ENCODE measurements at regions not wholly inside any gene's neighbourhood (a gene's known extent, or its start where the extent isn't known, plus 50 kb on each side); places are given as distances from the start of the nearest gene placed in this dataset.

DNA sequence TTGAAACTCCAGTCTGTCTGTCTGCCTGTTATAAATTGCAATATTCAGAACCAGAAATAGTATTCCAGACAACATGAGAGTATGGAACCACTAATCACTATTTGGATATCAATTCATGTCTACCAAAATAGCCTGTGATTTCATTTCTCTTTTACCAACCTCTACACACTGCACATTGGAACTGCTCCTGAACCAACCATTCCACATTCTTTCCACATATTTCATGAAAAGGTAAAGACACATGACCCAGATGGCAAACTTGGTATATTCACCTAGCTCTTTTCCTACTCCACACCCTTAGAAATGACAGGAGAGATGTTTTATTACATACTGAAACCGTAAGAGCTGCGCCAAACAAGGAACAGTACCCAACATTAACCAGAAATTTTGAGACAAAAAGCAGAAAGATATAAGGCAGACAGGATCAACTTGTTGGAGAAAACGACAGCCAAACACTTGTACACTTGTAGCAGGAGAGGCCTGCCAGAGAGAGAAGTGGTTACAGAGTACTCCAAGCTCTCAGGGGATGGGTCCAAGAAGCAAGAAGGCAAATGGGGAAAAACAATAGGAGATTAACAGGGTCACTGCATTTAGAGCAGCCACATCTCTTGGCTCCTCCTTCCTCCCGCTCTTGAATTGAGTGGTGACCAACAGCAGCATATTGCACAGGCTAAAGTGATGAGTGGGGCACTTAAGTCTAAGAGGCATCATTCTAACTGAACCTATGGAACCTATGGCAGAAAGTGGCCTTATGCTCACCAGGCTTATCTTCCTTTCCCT, 148.7 kb downstream of the SETD4 start:
- TF ChIP-seq TAF1 (IDR thresholded peaks at IDR 0.05; ENCODE audit: low read depth) = no peak
- TF ChIP-seq, protein P1, sequence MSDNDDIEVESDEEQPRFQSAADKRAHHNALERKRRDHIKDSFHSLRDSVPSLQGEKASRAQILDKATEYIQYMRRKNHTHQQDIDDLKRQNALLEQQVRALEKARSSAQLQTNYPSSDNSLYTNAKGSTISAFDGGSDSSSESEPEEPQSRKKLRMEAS (IDR thresholded peaks at IDR 0.05) = no peak
- TF ChIP-seq CEBPB (IDR thresholded peaks at IDR 0.05) = no peak
- TF ChIP-seq EP300 (IDR thresholded peaks at IDR 0.05; ENCODE audit: borderline replicate concordance) = no peak
- TF ChIP-seq YY1 (IDR thresholded peaks at IDR 0.05; ENCODE audit: low read depth) = no peak

Measured in Ishikawa (cell line).